Erythroblast (primary cell): ENCODE measurements at regions not wholly inside any gene's neighbourhood (a gene's known extent, or its start where the extent isn't known, plus 50 kb on each side); places are given as distances from the start of the nearest gene placed in this dataset.

Experiments
- GATA1 ChIP-seq: IDR thresholded peaks from 2 replicates; pipeline ENCODE4 v1.6.1; 2011; ENCODE audit warnings: low read depth, mild to moderate bottlenecking, control low read depth, low read length, moderate library complexity
- POLR2A ChIP-seq: IDR thresholded peaks from 2 replicates; pipeline ENCODE4 v1.6.1; 2011; ENCODE audit warnings: mild to moderate bottlenecking, low read length

DNA sequence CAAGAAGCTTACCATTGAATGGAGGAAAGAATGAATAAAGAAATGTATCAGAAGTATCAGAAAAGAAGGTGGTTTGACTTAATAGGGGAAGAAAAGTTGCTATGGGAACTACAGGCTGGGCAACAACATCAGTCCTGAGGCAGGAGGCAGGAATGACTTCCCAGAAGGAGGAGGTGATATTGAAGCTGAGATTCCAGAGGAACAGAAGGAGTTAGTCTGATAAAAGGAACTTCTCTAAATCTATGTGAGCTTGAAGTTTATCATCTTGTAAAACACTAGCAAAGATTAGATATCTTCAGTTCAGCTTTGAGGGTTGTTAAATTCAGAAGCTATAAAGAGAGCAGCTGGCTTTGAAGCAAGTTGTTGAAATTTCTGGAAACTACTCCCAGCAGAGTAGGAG lies 213.3 kb upstream of the THRB start:
- TF ChIP-seq POLR2A, result no peak
- no peak for TF ChIP-seq GATA1
